HFF-Myc (cell line): ENCODE measurements at regions not wholly inside any gene's neighbourhood (a gene's known extent, or its start where the extent isn't known, plus 50 kb on each side); places are given as distances from the start of the nearest gene placed in this dataset.
A peak's percentile ranks its signal among the peaks of the same experiment; 100 is the strongest.

Source experiments
- DNase-seq: peaks from one replicate; pipeline ENCODE4 v3.0.0-alpha.2; 2011; ENCODE audit warnings: low read depth; ENCODE audit errors: extremely low read depth
- H3K4me3 ChIP-seq: replicated peaks from 2 replicates; pipeline ENCODE4 v1.5.1; 2011; ENCODE audit warnings: low read depth, mild to moderate bottlenecking, control low read depth, low read length
- TF ChIP-seq, protein P1 (sequence below): IDR thresholded peaks from 2 replicates; pipeline ENCODE4 v1.5.1; 2012; ENCODE audit warnings: mild to moderate bottlenecking, low read depth, low read length, control low read depth; ENCODE audit errors: missing control alignments

DNA sequence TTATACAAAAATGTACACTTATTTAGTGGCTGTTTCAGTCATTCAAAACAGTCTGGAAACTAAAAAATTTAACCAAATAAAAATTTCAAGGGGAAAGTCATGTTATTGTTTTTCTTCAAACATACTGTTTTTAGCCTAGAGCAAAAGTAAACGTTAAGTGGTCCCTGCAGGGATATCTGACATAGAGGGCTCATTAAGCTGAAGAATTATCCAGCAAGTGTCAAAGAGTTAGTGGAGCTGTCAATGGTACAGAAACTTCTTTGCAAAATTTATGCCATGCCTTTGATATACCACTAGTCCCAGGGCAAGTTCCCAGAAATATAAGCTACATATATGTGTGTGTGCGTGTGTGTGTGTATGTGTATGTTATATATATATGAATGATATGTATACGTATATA, 894.2 kb downstream of the KCNJ2 start:
- no peak for DNase-seq
- TF ChIP-seq, protein P1, sequence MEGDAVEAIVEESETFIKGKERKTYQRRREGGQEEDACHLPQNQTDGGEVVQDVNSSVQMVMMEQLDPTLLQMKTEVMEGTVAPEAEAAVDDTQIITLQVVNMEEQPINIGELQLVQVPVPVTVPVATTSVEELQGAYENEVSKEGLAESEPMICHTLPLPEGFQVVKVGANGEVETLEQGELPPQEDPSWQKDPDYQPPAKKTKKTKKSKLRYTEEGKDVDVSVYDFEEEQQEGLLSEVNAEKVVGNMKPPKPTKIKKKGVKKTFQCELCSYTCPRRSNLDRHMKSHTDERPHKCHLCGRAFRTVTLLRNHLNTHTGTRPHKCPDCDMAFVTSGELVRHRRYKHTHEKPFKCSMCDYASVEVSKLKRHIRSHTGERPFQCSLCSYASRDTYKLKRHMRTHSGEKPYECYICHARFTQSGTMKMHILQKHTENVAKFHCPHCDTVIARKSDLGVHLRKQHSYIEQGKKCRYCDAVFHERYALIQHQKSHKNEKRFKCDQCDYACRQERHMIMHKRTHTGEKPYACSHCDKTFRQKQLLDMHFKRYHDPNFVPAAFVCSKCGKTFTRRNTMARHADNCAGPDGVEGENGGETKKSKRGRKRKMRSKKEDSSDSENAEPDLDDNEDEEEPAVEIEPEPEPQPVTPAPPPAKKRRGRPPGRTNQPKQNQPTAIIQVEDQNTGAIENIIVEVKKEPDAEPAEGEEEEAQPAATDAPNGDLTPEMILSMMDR, result no peak
- no peak overlapping the region for H3K4me3 ChIP-seq

DNA sequence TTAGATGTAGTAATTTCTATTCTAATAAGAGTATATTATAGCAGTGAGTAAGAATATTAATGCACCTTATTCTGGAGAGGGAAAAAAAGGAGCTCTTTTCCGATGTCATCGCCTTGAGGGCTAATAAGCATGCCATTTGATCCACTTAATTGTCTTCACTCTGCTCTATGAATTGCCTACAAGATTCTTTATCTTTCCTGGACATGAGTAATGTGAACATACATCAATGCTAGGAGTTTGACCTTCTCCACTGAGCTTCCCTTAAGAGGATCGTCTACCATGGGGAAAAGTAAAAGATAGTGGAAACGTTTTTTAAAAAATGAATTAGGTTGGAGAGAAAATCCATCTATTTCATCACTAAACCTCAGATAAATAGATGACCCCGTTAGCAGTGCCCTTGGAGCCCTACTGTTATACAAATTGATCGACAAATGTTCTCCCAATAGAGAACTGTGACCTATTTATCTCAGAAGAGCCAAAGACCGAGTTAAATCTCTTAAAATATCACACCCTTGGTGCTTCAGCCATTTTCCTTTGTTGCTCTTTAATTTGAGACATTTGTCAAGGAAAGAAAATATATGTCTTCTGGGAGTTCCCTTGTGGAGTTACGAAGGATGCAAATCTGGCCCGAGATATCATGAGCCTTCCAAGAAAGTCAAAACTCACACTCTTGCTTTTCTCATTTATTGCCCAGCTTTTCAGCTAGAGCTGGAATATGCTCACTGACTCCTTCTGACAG, 898.5 kb downstream of the KCNJ2 start:
- DNase-seq, result no peak
- H3K4me3 ChIP-seq, result no peak overlapping the region
- TF ChIP-seq, protein P1, result no peak

DNA sequence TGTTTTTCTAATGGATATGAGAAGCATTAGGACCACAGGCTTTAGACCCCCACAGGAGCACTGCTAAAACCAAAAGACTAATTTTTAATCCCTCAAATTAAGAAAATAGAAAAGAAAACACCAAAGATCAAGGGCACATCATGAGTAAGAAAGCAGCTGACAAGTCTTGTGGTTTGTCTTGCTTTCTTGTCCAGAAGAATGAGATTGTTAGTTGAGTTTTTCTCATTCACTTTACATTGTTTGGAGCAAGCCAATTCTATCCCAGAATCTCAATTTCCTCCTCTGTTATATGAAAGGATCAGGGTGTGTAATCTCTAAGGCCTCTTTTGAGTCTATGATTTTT, 899.0 kb downstream of the KCNJ2 start:
- no peak for DNase-seq
- H3K4me3 ChIP-seq, result no peak overlapping the region
- TF ChIP-seq, protein P1, result no peak

DNA sequence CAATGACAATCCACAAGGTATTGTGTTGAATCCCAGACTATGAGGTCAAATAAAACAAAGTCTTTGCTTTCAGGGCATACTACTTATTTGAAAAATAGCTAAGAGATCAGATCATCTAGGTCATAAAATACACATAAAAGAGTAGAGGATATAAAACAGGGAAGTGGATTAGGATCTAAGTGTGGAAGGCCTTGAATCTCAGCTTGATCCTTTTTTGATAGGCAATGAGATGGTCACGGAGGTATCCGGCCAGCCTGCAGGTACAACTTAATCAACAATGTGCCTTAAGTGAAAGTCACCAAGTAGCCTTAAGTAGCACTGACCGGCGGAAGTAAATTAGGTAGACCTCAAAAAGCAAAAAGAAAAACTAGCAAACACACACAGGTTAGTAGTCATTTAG, 901.7 kb downstream of the KCNJ2 start:
- TF ChIP-seq, protein P1, result no peak
- no peak for DNase-seq
- H3K4me3 ChIP-seq, result no peak overlapping the region

DNA sequence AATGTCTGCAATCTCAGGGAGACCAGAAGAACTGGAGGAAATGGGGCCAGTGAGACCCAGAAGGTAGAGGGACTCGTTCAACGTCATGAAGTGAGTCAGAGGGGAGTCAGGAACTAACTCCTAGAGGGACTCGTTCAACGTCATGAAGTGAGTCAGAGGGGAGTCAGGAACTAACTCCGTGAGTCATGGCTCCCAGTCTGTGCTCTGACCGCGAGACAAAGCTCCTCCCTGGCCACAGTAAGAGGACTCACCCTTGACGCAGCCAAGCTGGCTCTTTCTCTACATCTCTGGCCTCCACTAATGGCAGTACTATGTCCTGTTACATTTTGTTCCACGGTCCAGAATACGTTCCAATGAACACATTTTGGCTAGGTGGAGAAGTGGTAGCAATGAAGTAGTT, 902.5 kb downstream of the KCNJ2 start:
- DNase-seq, result peak; percentile 84
- no peak overlapping the region for H3K4me3 ChIP-seq
- TF ChIP-seq, protein P1, result no peak

DNA sequence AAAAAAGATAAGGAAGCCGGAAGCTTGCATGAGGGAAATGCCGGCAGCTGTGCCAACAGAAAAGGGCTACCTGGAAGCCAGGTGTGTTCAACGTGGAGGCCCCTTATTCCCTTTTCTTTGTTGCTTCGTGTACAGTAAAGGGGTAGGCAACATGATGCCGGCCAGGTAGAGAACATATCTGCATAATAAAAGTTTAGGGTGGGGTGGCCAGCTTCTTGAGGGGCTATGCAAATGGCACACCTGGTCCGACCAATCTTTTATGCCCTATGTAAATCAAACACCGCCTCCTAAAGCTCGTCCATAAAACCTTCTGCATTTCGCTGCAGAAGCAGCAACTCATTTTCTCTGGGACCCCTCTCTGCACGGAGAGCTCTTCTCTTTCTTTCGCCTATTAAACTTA, 911.6 kb downstream of the KCNJ2 start:
- DNase-seq, result no peak
- no peak overlapping the region for H3K4me3 ChIP-seq
- TF ChIP-seq, protein P1, result no peak

DNA sequence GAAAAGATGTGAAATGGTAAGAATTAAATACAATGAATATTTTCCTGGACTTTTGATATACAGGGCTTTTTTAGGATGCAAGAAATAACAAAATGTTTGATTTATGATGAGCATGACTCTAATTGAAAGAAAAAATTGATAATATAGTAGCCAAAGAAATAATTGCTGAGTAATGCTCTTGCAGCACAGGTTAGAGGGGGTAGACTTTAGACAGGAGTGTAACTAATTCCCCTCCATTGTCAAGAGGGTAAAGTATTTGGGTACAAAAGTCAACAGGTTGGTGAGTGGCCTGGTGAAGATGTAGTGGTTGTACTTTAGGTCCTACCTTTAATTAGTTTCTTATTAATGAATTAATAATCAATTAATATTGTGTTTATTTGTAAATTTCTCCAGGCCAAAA, 912.3 kb downstream of the KCNJ2 start:
- DNase-seq, result no peak
- TF ChIP-seq, protein P1, result no peak
- no peak overlapping the region for H3K4me3 ChIP-seq
